IMR-90 (cell line): ENCODE measurements at regions not wholly inside any gene's neighbourhood (a gene's known extent, or its start where the extent isn't known, plus 50 kb on each side); places are given as distances from the start of the nearest gene placed in this dataset.

ENCODE experiments used
- BHLHE40 ChIP-seq: fragments of 150-350 bp; IDR thresholded peaks from 2 replicates; pipeline ENCODE4 v1.6.1; 2016; ENCODE audit warnings: mild to moderate bottlenecking, low read depth, low read length
- CTCF ChIP-seq: conservative IDR thresholded peaks from 2 replicates; pipeline ENCODE4 v1.5.1; 2012; ENCODE audit warnings: mild to moderate bottlenecking, low read depth, low read length, improper control_type of control experiment
- POLR2A ChIP-seq: IDR thresholded peaks from 2 replicates; pipeline ENCODE4 v1.6.1; 2012; ENCODE audit warnings: mild to moderate bottlenecking, low read depth, low read length
- RCOR1 ChIP-seq: IDR thresholded peaks from 2 replicates; pipeline ENCODE4 v1.6.1; 2012; ENCODE audit warnings: mild to moderate bottlenecking, low read length, improper control_type of control experiment; ENCODE audit not compliant: insufficient replicate concordance
- SMC3 ChIP-seq: fragments of 150-350 bp; IDR thresholded peaks from 2 replicates; pipeline ENCODE4 v1.6.1; 2016; ENCODE audit warnings: low read depth, mild to moderate bottlenecking, antibody characterized with exemption, low read length, moderate library complexity

- TF ChIP-seq CTCF = no peak
- no peak for TF ChIP-seq SMC3
- no peak for TF ChIP-seq RCOR1
- TF ChIP-seq POLR2A = no peak
- TF ChIP-seq BHLHE40 = no peak
These were observed 485.7 kb downstream of the SPATA31D1 start for GRCh38 chr9:82474235-82474634.
